Neural cell (in vitro differentiated cells): ENCODE measurements at regions not wholly inside any gene's neighbourhood (a gene's known extent, or its start where the extent isn't known, plus 50 kb on each side); places are given as distances from the start of the nearest gene placed in this dataset.

Experiments
- H2AFZ ChIP-seq: fragments of 200-600, 300-800 bp; sonication (generic), shearing (Covaris generic); 2 replicates; pipeline ENCODE4 v1.6.0; 2014; ENCODE audit warnings: low read depth, mild to moderate bottlenecking, antibody characterized with exemption, low read length, moderate library complexity
- H3F3A ChIP-seq: fragments of 200-600 bp; shearing (Covaris generic); 2 replicates; pipeline ENCODE4 v1.6.1; 2016; ENCODE audit warnings: mild to moderate bottlenecking, moderate library complexity, mixed read lengths, antibody characterized with exemption, low read length; ENCODE audit not compliant: insufficient read depth, poor library complexity, severe bottlenecking
- H3K27ac ChIP-seq: fragments of 200-600, 300-800 bp; sonication (generic), shearing (Covaris generic); 2 replicates; pipeline ENCODE4 v1.5.1; 2014; ENCODE audit warnings: mild to moderate bottlenecking, low read length, moderate library complexity
- H3K27me3 ChIP-seq: fragments of 300-800, 200-600 bp; sonication (generic), shearing (Covaris generic); 2 replicates; pipeline ENCODE4 v1.6.0; 2014; ENCODE audit warnings: mild to moderate bottlenecking, low read depth, low read length, moderate library complexity; ENCODE audit not compliant: insufficient read depth
- H3K36me3 ChIP-seq: fragments of 300-800, 200-600 bp; sonication (generic), shearing (Covaris generic); 2 replicates; pipeline ENCODE4 v1.5.1; 2014; ENCODE audit warnings: mild to moderate bottlenecking, antibody characterized with exemption, low read length, moderate library complexity; ENCODE audit not compliant: insufficient read depth
- H3K4me2 ChIP-seq: fragments of 300-800, 200-600 bp; sonication (generic), shearing (Covaris generic); 2 replicates; pipeline ENCODE4 v1.6.0; 2014; ENCODE audit warnings: mild to moderate bottlenecking, low read length
- H3K4me3 ChIP-seq: fragments of 300-800, 200-600 bp; sonication (generic), shearing (Covaris generic); 2 replicates; pipeline ENCODE4 v1.5.1; 2014; ENCODE audit warnings: mild to moderate bottlenecking, low read length, moderate library complexity
- H3K79me2 ChIP-seq: fragments of 200-600 bp; shearing (Covaris generic); replicated peaks from 2 replicates; pipeline ENCODE4 v1.6.0; 2014; ENCODE audit warnings: mild to moderate bottlenecking, low read length, moderate library complexity; ENCODE audit not compliant: insufficient read depth
- H3K9ac ChIP-seq: fragments of 300-800, 200-600 bp; sonication (generic), shearing (Covaris generic); 2 replicates; pipeline ENCODE4 v1.6.1; 2016; ENCODE audit warnings: mild to moderate bottlenecking, low read length, mixed read lengths
- H3K9me2 ChIP-seq: fragments of 200-600 bp; shearing (Covaris generic); 2 replicates; pipeline ENCODE4 v1.6.1; 2016; ENCODE audit warnings: mild to moderate bottlenecking, low read length, mixed read lengths; ENCODE audit not compliant: insufficient read depth
- H3K9me3 ChIP-seq: fragments of 200-600, 300-800 bp; sonication (generic), shearing (Covaris generic); 2 replicates; pipeline ENCODE4 v1.6.1; 2016; ENCODE audit warnings: mild to moderate bottlenecking, mixed run types, low read length, moderate library complexity, mixed read lengths
- H4K20me1 ChIP-seq: fragments of 200-600 bp; shearing (Covaris generic); 2 replicates; pipeline ENCODE4 v1.6.1; 2016; ENCODE audit warnings: mild to moderate bottlenecking, mixed run types; ENCODE audit not compliant: insufficient read depth
- EP300 ChIP-seq: fragments of 450-650 bp; conservative IDR thresholded peaks from 2 replicates; pipeline ENCODE4 v1.6.1; 2014; ENCODE audit warnings: antibody characterized with exemption, mild to moderate bottlenecking, moderate library complexity; ENCODE audit not compliant: poor library complexity, severe bottlenecking
- EZH2 ChIP-seq: fragments of 200-600, 300-800 bp; shearing (Covaris generic), sonication (generic); IDR thresholded peaks from 2 replicates; pipeline ENCODE4 v1.6.1; 2014; ENCODE audit warnings: antibody characterized with exemption, low read length, borderline replicate concordance, mild to moderate bottlenecking; ENCODE audit not compliant: insufficient read depth, poor library complexity, severe bottlenecking
- MXI1 ChIP-seq: fragments of 450-650 bp; conservative IDR thresholded peaks from 2 replicates; pipeline ENCODE4 v1.6.1; 2014; ENCODE audit warnings: antibody characterized with exemption, mild to moderate bottlenecking; ENCODE audit not compliant: poor library complexity, severe bottlenecking
- POLR2AphosphoS5 ChIP-seq: IDR thresholded peaks from 2 replicates; pipeline ENCODE4 v1.6.1; 2012
- RAD21 ChIP-seq: fragments of 450-650 bp; conservative IDR thresholded peaks from 2 replicates; pipeline ENCODE4 v1.6.1; 2014; ENCODE audit warnings: antibody characterized with exemption, mild to moderate bottlenecking, moderate library complexity
- SMC3 ChIP-seq: fragments of 450-650 bp; conservative IDR thresholded peaks from 2 replicates; pipeline ENCODE4 v1.6.1; 2014; ENCODE audit warnings: antibody characterized with exemption, mild to moderate bottlenecking, moderate library complexity; ENCODE audit not compliant: poor library complexity
- TAF1 ChIP-seq: IDR thresholded peaks from 2 replicates; pipeline ENCODE4 v1.6.1; 2012; ENCODE audit warnings: low read depth
- TF ChIP-seq, protein P1 (sequence below): IDR thresholded peaks from 2 replicates; pipeline ENCODE4 v1.6.1; 2012; ENCODE audit warnings: borderline replicate concordance
- TF ChIP-seq, protein P2 (sequence below): fragments of 450-650 bp; IDR thresholded peaks from 2 replicates; pipeline ENCODE4 v1.5.1; 2014; ENCODE audit warnings: antibody characterized with exemption, mild to moderate bottlenecking, moderate library complexity; ENCODE audit not compliant: poor library complexity, severe bottlenecking

DNA sequence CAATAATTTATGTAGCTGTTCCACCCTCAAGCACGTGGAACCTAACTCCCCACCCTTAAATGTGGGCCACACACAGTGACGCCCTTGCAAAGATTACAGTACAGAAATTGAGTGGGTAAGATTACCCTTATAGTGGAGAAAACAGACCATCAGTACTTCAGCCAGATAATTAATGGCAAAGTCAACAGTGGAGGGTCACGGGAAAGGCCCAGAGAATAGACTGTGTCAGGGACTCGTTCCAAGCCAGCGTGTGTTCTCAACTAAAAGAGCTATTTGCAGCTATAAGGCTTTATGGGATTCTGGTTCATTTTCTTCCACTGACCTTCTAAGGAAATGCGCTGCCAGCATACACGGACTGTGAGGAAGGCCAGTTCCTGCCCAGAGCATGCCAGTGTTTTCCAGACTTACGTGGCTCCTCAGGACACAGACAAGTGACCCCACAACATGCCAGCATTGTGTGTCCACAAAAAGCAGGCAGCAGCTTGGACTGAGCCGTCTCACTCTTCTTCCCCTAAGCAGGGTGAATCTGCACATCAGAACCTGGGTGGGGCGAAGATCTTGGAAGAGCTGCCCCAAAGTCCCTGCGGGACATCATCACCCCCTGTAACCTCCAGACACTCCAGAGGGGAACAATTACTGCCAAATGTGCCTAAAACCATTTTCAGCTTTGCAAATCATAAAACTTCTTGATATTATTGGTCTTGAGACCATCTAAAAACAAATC, 428.5 kb downstream of the OCA2 start:
- H4K20me1 ChIP-seq, result no peaks in the 10 kb centered on the region
- no peak overlapping the region for H2AFZ ChIP-seq
- H3K9ac ChIP-seq, result no peak overlapping the region
- H3K36me3 ChIP-seq, result no peaks in the 10 kb centered on the region
- no peaks in the 10 kb centered on the region for H3F3A ChIP-seq
- TF ChIP-seq POLR2AphosphoS5, result no peak
- TF ChIP-seq EZH2, result no peak
- TF ChIP-seq TAF1, result no peak
- TF ChIP-seq, protein P1, sequence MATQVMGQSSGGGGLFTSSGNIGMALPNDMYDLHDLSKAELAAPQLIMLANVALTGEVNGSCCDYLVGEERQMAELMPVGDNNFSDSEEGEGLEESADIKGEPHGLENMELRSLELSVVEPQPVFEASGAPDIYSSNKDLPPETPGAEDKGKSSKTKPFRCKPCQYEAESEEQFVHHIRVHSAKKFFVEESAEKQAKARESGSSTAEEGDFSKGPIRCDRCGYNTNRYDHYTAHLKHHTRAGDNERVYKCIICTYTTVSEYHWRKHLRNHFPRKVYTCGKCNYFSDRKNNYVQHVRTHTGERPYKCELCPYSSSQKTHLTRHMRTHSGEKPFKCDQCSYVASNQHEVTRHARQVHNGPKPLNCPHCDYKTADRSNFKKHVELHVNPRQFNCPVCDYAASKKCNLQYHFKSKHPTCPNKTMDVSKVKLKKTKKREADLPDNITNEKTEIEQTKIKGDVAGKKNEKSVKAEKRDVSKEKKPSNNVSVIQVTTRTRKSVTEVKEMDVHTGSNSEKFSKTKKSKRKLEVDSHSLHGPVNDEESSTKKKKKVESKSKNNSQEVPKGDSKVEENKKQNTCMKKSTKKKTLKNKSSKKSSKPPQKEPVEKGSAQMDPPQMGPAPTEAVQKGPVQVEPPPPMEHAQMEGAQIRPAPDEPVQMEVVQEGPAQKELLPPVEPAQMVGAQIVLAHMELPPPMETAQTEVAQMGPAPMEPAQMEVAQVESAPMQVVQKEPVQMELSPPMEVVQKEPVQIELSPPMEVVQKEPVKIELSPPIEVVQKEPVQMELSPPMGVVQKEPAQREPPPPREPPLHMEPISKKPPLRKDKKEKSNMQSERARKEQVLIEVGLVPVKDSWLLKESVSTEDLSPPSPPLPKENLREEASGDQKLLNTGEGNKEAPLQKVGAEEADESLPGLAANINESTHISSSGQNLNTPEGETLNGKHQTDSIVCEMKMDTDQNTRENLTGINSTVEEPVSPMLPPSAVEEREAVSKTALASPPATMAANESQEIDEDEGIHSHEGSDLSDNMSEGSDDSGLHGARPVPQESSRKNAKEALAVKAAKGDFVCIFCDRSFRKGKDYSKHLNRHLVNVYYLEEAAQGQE, result no peak
- TF ChIP-seq, protein P2, sequence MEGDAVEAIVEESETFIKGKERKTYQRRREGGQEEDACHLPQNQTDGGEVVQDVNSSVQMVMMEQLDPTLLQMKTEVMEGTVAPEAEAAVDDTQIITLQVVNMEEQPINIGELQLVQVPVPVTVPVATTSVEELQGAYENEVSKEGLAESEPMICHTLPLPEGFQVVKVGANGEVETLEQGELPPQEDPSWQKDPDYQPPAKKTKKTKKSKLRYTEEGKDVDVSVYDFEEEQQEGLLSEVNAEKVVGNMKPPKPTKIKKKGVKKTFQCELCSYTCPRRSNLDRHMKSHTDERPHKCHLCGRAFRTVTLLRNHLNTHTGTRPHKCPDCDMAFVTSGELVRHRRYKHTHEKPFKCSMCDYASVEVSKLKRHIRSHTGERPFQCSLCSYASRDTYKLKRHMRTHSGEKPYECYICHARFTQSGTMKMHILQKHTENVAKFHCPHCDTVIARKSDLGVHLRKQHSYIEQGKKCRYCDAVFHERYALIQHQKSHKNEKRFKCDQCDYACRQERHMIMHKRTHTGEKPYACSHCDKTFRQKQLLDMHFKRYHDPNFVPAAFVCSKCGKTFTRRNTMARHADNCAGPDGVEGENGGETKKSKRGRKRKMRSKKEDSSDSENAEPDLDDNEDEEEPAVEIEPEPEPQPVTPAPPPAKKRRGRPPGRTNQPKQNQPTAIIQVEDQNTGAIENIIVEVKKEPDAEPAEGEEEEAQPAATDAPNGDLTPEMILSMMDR, result no peak
- no peak for TF ChIP-seq MXI1
- no peak for TF ChIP-seq EP300
- TF ChIP-seq RAD21, result no peak
- TF ChIP-seq SMC3, result no peak
- no peaks in the 10 kb centered on the region for H3K9me2 ChIP-seq
- no peak overlapping the region for H3K4me2 ChIP-seq
- H3K27ac ChIP-seq, result no peak overlapping the region
- no peak overlapping the region for H3K4me3 ChIP-seq
- no peaks in the 10 kb centered on the region for H3K79me2 ChIP-seq
- no peaks in the 10 kb centered on the region for H3K27me3 ChIP-seq
- H3K9me3 ChIP-seq, result no peaks in the 10 kb centered on the region

DNA sequence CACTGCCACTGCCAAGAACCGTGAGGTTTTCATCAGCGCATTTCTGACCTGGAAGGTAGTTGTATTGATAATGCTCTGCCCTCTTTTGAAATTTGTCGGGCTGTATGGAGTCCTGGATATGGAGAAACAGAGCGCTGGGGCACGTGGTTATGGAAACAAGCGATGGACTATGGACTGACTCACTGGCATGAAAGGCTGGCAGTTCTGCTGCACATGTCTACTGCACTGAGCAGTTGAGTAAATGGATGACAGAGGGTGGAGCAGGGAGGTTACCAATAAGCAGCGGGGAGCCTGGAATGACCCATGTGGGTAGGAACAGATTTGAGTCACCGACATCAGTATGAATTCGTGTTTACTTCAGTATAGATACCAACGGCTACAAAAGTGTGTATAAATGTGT, 429.5 kb downstream of the OCA2 start:
- Histone ChIP-seq H3K27ac (no peak overlapping the region), H4K20me1 (no peaks in the 10 kb centered on the region), H3K9me2 (no peaks in the 10 kb centered on the region), H3K27me3 (no peaks in the 10 kb centered on the region), H3K4me2 (no peak overlapping the region), H3K9ac (no peak overlapping the region), H3K36me3 (no peaks in the 10 kb centered on the region), H3K9me3 (no peaks in the 10 kb centered on the region), H3K79me2 (no peaks in the 10 kb centered on the region), H3K4me3 (no peak overlapping the region), H3F3A (no peaks in the 10 kb centered on the region), H2AFZ (no peak overlapping the region)
- TF ChIP-seq SMC3 (no peak), RAD21 (no peak), MXI1 (no peak), EZH2 (no peak), EP300 (no peak), POLR2AphosphoS5 (no peak), TAF1 (no peak)
- TF ChIP-seq, protein P1, result no peak
- TF ChIP-seq, protein P2, result no peak
